H9 (cell line): ENCODE measurements at regions not wholly inside any gene's neighbourhood (a gene's known extent, or its start where the extent isn't known, plus 50 kb on each side); places are given as distances from the start of the nearest gene placed in this dataset.

Experiments used
- DNase-seq: peaks from one replicate; pipeline ENCODE4 v3.0.0-alpha.2; 2017
- H2AFZ ChIP-seq: one replicate; pipeline ENCODE4 v1.6.1; 2013; ENCODE audit warnings: mild to moderate bottlenecking, low read length, control low read depth, moderate library complexity
- H2AK5ac ChIP-seq: 2 replicates; pipeline ENCODE4 v1.6.1; 2013; ENCODE audit warnings: low read length, control low read depth, mixed read lengths; ENCODE audit not compliant: insufficient read length
- H2BK120ac ChIP-seq: one replicate; pipeline ENCODE4 v1.6.1; 2013; ENCODE audit warnings: low read depth, mild to moderate bottlenecking, low read length, control low read depth, inconsistent platforms; ENCODE audit not compliant: poor library complexity, severe bottlenecking
- H2BK12ac ChIP-seq: 2 replicates; pipeline ENCODE4 v1.6.1; 2013; ENCODE audit warnings: low read length, control low read depth, mixed read lengths, low read depth; ENCODE audit not compliant: insufficient read length
- H2BK15ac ChIP-seq: 2 replicates; pipeline ENCODE4 v1.6.1; 2013; ENCODE audit warnings: low read depth, low read length, control low read depth
- H2BK20ac ChIP-seq: one replicate; pipeline ENCODE4 v1.6.1; 2013; ENCODE audit warnings: low read depth, mild to moderate bottlenecking, low read length, control low read depth, inconsistent platforms; ENCODE audit not compliant: poor library complexity, severe bottlenecking
- H2BK5ac ChIP-seq: 2 replicates; pipeline ENCODE4 v1.6.1; 2013; ENCODE audit warnings: low read length, control low read depth, mixed read lengths; ENCODE audit not compliant: insufficient read length
- H3K14ac ChIP-seq: 2 replicates; pipeline ENCODE4 v1.6.1; 2013; ENCODE audit warnings: low read length, control low read depth; ENCODE audit not compliant: insufficient read depth
- H3K18ac ChIP-seq: 2 replicates; pipeline ENCODE4 v1.6.1; 2013; ENCODE audit warnings: low read depth, mild to moderate bottlenecking, mixed read lengths, low read length, control low read depth; ENCODE audit not compliant: insufficient read length
- H3K23ac ChIP-seq: 2 replicates; pipeline ENCODE4 v1.6.1; 2013; ENCODE audit warnings: low read length, control low read depth, mixed read lengths, low read depth; ENCODE audit not compliant: insufficient read length
- H3K23me2 ChIP-seq: 2 replicates; pipeline ENCODE4 v1.6.1; 2013; ENCODE audit warnings: low read depth, mild to moderate bottlenecking, mixed read lengths, low read length, control low read depth; ENCODE audit not compliant: insufficient read length, poor library complexity, severe bottlenecking
- H3K27ac ChIP-seq: 2 replicates; pipeline ENCODE4 v1.5.1; 2013; ENCODE audit warnings: low read length, control low read depth, mixed read lengths, low read depth; ENCODE audit not compliant: insufficient read length
- H3K27me3 ChIP-seq: 2 replicates; pipeline ENCODE4 v1.6.1; 2013; ENCODE audit warnings: low read length, control low read depth, inconsistent platforms; ENCODE audit not compliant: insufficient read depth
- H3K4ac ChIP-seq: 2 replicates; pipeline ENCODE4 v1.6.1; 2013; ENCODE audit warnings: low read depth, mild to moderate bottlenecking, control low read depth, inconsistent platforms, low read length, moderate library complexity
- H3K4me1 ChIP-seq: 2 replicates; pipeline ENCODE4 v1.6.1; 2013; ENCODE audit warnings: low read length, control low read depth, inconsistent platforms; ENCODE audit not compliant: insufficient read depth
- H3K4me2 ChIP-seq: 2 replicates; pipeline ENCODE4 v1.6.1; 2013; ENCODE audit warnings: low read length, control low read depth, mixed read lengths; ENCODE audit not compliant: insufficient read length, insufficient read depth
- H3K56ac ChIP-seq: 2 replicates; pipeline ENCODE4 v1.6.1; 2013; ENCODE audit warnings: low read depth, mild to moderate bottlenecking, mixed read lengths, low read length, control low read depth; ENCODE audit not compliant: insufficient read length
- H3K79me1 ChIP-seq: 2 replicates; pipeline ENCODE4 v1.6.1; 2013; ENCODE audit warnings: low read depth, mild to moderate bottlenecking, moderate library complexity, low read length, control low read depth, inconsistent platforms; ENCODE audit not compliant: insufficient read depth, poor library complexity, severe bottlenecking
- H3K79me2 ChIP-seq: 2 replicates; pipeline ENCODE4 v1.6.1; 2013; ENCODE audit warnings: low read length, control low read depth, inconsistent platforms; ENCODE audit not compliant: insufficient read depth
- H3K9ac ChIP-seq: 2 replicates; pipeline ENCODE4 v1.6.1; 2013; ENCODE audit warnings: low read length, control low read depth, mixed read lengths; ENCODE audit not compliant: insufficient read length; ENCODE audit errors: extremely low read depth
- H3K9me3 ChIP-seq: one replicate; pipeline ENCODE4 v1.6.1; 2013; ENCODE audit warnings: low read depth, low read length, inconsistent platforms; ENCODE audit not compliant: control insufficient read depth
- H3T11ph ChIP-seq: one replicate; pipeline ENCODE4 v1.6.1; 2013; ENCODE audit warnings: mild to moderate bottlenecking, low read length, control low read depth, inconsistent platforms
- H4K20me1 ChIP-seq: one replicate; pipeline ENCODE4 v1.6.1; 2013; ENCODE audit not compliant: control insufficient read depth, insufficient read length, insufficient read depth
- H4K5ac ChIP-seq: 2 replicates; pipeline ENCODE4 v1.6.1; 2013; ENCODE audit warnings: low read depth, mild to moderate bottlenecking, mixed read lengths, low read length, control low read depth; ENCODE audit not compliant: insufficient read length
- H4K8ac ChIP-seq: replicated peaks from 2 replicates; pipeline ENCODE4 v1.6.1; 2013; ENCODE audit warnings: low read length, control low read depth, mixed read lengths, low read depth; ENCODE audit not compliant: insufficient read length
- H4K91ac ChIP-seq: 2 replicates; pipeline ENCODE4 v1.6.1; 2013; ENCODE audit warnings: low read depth, mild to moderate bottlenecking, moderate library complexity, mixed read lengths, low read length, control low read depth; ENCODE audit not compliant: insufficient read length
- H3K27ac Mint-ChIP-seq, 3 experiments: 2 replicates in 2 of 3; 3 replicates in 1 of 3; pipeline ENCODE4 v1.8.0; 2020 to 2021; ENCODE audit warnings: mixed read lengths in 3 of 3, mild to moderate bottlenecking in 1 of 3, moderate library complexity in 1 of 3
- H3K27me3 Mint-ChIP-seq: 2 replicates; pipeline ENCODE4 v1.8.0; 2021; ENCODE audit warnings: low read depth, mild to moderate bottlenecking, moderate library complexity, mixed read lengths
- H3K36me3 Mint-ChIP-seq, 3 experiments: 2 replicates in 2 of 3; 3 replicates in 1 of 3; pipeline ENCODE4 v1.8.0; 2020 to 2021; ENCODE audit warnings: low read depth in 3 of 3, mixed read lengths in 3 of 3; ENCODE audit not compliant: insufficient read depth in 1 of 3
- H3K4me1 Mint-ChIP-seq, 2 experiments: 2 replicates each; pipeline ENCODE4 v1.8.0; 2020; ENCODE audit warnings: mixed read lengths in 2 of 2
- H3K4me3 Mint-ChIP-seq, 2 experiments: 2 replicates in 1 of 2; 3 replicates in 1 of 2; pipeline ENCODE4 v1.8.0; 2020 to 2021; ENCODE audit warnings: mild to moderate bottlenecking in 2 of 2, mixed read lengths in 2 of 2, moderate library complexity in 1 of 2
- H3K9me3 Mint-ChIP-seq, 2 experiments: 2 replicates in 1 of 2; 3 replicates in 1 of 2; pipeline ENCODE4 v1.8.0; 2020; ENCODE audit warnings: mild to moderate bottlenecking in 2 of 2, mixed read lengths in 2 of 2, moderate library complexity in 1 of 2
- CTCF ChIP-seq: fragments of 200-600 bp; sonication (generic); conservative IDR thresholded peaks from 3 replicates; pipeline ENCODE4 v1.8.0; 2021; ENCODE audit warnings: antibody characterized with exemption, mild to moderate bottlenecking
- WGBS: extraction: QIAGEN DNeasy Blood & Tissue Kit; methylation state at CpG from one replicate; pipeline ENCODE4 v1.1.7; 2013; ENCODE audit warnings: missing lambda C conversion rate, low lambda C conversion rate, mixed read lengths; ENCODE audit not compliant: insufficient read length; ENCODE audit errors: extremely low coverage; 5-methylcytosine and 5-hydroxymethylcytosine counted together

GRCh38 chr3:117881210-117881609 is 1153.4 kb downstream of the IGSF11 start:
- DNase-seq, result no peak
- Histone ChIP-seq H2AK5ac (no peak overlapping the region), H3K79me2 (no peaks in the 10 kb centered on the region), H3K27me3 (no peaks in the 10 kb centered on the region), H4K91ac (no peak overlapping the region), H3K18ac (no peak overlapping the region), H3K14ac (no peak overlapping the region), H3K56ac (no peak overlapping the region), H4K20me1 (no peaks in the 10 kb centered on the region), H2BK20ac (no peak overlapping the region), H2BK120ac (no peak overlapping the region), H4K5ac (no peak overlapping the region), H3T11ph (no peak overlapping the region), H2BK15ac (no peak overlapping the region), H3K27ac (no peak overlapping the region), H4K8ac (no peak overlapping the region), H2AFZ (no peak overlapping the region), H3K79me1 (no peaks in the 10 kb centered on the region), H2BK5ac (no peak overlapping the region), H3K9me3 (no peaks in the 10 kb centered on the region), H3K4me1 (peaks cover 2% of the 10 kb centered on the region; the same call in 1 of the 2 replicates), H3K23me2 (no peaks in the 10 kb centered on the region), H3K23ac (no peak overlapping the region), H3K4me2 (no peak overlapping the region), H3K4ac (no peak overlapping the region), H3K9ac (no peak overlapping the region), H2BK12ac (no peak overlapping the region)
- no CpG with 5 or more reads among the region's 2 CpGs for WGBS
- Mint-ChIP-seq H3K27ac (no peak overlapping the region), H3K4me3 (no peak overlapping the region), H3K9me3 (no peaks in the 10 kb centered on the region), H3K36me3 (no peaks in the 10 kb centered on the region), H3K27me3 (no peaks in the 10 kb centered on the region), H3K4me1 (peaks cover 0 to 10% of the 10 kb centered on the region in 2 experiments; a peak in 2 of 4 replicates)
- TF ChIP-seq CTCF, result no peak
